Glutamatergic neuron (in vitro differentiated cells): ENCODE measurements at regions not wholly inside any gene's neighbourhood (a gene's known extent, or its start where the extent isn't known, plus 50 kb on each side); places are given as distances from the start of the nearest gene placed in this dataset.

Experiments used
- DNase-seq: peaks from one replicate; pipeline ENCODE4 v3.0.0; 2022
- H3K27ac Mint-ChIP-seq: one replicate; pipeline ENCODE4 v1.8.0; 2020; ENCODE audit warnings: mild to moderate bottlenecking, mixed read lengths, inconsistent platforms; ENCODE audit not compliant: unreplicated experiment
- H3K27me3 Mint-ChIP-seq: one replicate; pipeline ENCODE4 v1.8.0; 2020; ENCODE audit warnings: mild to moderate bottlenecking, moderate library complexity, mixed read lengths, inconsistent platforms; ENCODE audit not compliant: unreplicated experiment
- H3K36me3 Mint-ChIP-seq: one replicate; pipeline ENCODE4 v1.8.0; 2020; ENCODE audit warnings: mild to moderate bottlenecking, mixed read lengths, inconsistent platforms; ENCODE audit not compliant: unreplicated experiment
- H3K4me1 Mint-ChIP-seq: one replicate; pipeline ENCODE4 v1.8.0; 2020; ENCODE audit warnings: mild to moderate bottlenecking, low read depth, mixed read lengths, inconsistent platforms; ENCODE audit not compliant: unreplicated experiment
- H3K4me3 Mint-ChIP-seq: one replicate; pipeline ENCODE4 v1.8.0; 2020; ENCODE audit warnings: mild to moderate bottlenecking, mixed read lengths, inconsistent platforms; ENCODE audit not compliant: unreplicated experiment
- H3K9me3 Mint-ChIP-seq: one replicate; pipeline ENCODE4 v1.8.0; 2020; ENCODE audit warnings: mild to moderate bottlenecking, moderate library complexity, mixed read lengths, inconsistent platforms; ENCODE audit not compliant: unreplicated experiment
- TF ChIP-seq, protein P1 (sequence below): fragments of 200-600 bp; sonication (generic); IDR thresholded peaks from one replicate; pipeline ENCODE4 v1.5.0; 2021; ENCODE audit not compliant: partially characterized antibody, unreplicated experiment

DNA sequence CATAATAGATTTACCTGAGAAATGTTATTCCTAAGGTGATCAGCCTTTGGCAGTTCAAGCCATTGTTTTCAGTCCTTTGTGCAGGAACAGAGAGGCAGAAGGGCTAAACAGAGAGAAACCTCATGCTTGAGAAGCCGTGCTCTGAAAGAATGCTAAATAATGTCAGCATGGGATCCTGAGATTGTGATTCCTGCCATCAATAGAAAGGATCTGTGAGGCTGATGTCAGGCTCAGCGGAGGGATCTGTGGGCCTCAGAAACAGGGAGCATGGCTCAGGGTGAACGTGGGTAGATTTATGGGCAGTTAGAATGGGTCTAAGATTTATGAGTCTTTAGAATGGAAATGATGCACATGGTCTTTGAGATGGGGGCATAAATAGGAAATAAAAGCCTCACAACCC is 439.2 kb upstream of the IGFBP3 start:
- H3K4me1 Mint-ChIP-seq: no peaks in the 10 kb centered on the region

DNA sequence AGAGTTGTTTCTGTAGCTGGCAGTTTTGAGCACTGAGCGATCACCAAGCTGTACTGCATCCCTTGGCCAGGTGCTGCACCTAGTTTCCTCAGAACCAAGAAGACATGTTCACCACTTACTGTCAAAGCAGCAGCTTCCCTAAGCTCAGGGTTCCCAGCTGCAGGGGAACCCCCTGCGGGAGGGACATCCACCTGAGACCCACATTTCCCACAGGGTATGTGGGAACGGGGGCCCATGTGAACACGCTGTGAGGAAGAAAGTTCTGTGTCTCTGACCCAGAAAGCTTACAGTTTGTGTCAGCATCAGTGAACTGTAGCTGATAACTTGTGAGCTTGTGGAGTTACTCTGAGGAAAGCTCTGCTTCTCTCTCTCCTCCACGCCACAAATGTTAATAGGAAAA is 436.8 kb upstream of the IGFBP3 start:
- peaks cover 2% of the 10 kb centered on the region for H3K27me3 Mint-ChIP-seq
- H3K27ac Mint-ChIP-seq: no peak overlapping the region
- no peaks in the 10 kb centered on the region for H3K4me1 Mint-ChIP-seq
- H3K4me3 Mint-ChIP-seq: no peak overlapping the region
- H3K9me3 Mint-ChIP-seq: peaks cover 1% of the 10 kb centered on the region
- DNase-seq: no peak
- TF ChIP-seq, protein P1, sequence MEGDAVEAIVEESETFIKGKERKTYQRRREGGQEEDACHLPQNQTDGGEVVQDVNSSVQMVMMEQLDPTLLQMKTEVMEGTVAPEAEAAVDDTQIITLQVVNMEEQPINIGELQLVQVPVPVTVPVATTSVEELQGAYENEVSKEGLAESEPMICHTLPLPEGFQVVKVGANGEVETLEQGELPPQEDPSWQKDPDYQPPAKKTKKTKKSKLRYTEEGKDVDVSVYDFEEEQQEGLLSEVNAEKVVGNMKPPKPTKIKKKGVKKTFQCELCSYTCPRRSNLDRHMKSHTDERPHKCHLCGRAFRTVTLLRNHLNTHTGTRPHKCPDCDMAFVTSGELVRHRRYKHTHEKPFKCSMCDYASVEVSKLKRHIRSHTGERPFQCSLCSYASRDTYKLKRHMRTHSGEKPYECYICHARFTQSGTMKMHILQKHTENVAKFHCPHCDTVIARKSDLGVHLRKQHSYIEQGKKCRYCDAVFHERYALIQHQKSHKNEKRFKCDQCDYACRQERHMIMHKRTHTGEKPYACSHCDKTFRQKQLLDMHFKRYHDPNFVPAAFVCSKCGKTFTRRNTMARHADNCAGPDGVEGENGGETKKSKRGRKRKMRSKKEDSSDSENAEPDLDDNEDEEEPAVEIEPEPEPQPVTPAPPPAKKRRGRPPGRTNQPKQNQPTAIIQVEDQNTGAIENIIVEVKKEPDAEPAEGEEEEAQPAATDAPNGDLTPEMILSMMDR: no peak
- no peaks in the 10 kb centered on the region for H3K36me3 Mint-ChIP-seq

More for the DNA sequence above, 439.2 kb upstream of the IGFBP3 start:
- Mint-ChIP-seq H3K9me3 (peaks cover 1% of the 10 kb centered on the region), H3K27ac (no peak overlapping the region), H3K27me3 (no peaks in the 10 kb centered on the region), H3K4me3 (no peak overlapping the region), H3K36me3 (no peaks in the 10 kb centered on the region)
- TF ChIP-seq, protein P1: no peak
- no peak for DNase-seq

DNA sequence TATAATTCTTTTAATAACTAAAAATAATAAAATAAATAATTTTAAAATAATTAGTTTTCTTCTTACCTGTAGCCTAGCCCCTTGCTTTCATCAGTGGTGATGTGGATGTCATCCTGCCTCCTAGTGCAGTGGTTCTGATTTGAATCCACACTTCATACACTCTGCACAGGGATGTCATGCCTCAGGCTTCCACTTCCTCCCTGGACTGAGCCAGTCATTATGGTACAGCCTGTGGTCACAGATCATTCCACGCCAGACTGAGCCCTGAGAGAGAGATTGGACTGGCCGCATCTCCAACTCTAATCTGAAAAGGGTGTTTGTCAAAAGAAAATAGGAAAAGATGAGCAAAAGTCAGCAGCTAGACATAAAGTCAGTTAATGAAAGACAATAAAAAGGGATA is 436.2 kb upstream of the IGFBP3 start:
- TF ChIP-seq, protein P1: no peak
- peaks cover 1% of the 10 kb centered on the region for H3K9me3 Mint-ChIP-seq
- no peak overlapping the region for H3K4me3 Mint-ChIP-seq
- no peaks in the 10 kb centered on the region for H3K4me1 Mint-ChIP-seq
- no peaks in the 10 kb centered on the region for H3K36me3 Mint-ChIP-seq
- H3K27ac Mint-ChIP-seq: no peak overlapping the region
- no peak for DNase-seq
- peaks cover 2% of the 10 kb centered on the region for H3K27me3 Mint-ChIP-seq

DNA sequence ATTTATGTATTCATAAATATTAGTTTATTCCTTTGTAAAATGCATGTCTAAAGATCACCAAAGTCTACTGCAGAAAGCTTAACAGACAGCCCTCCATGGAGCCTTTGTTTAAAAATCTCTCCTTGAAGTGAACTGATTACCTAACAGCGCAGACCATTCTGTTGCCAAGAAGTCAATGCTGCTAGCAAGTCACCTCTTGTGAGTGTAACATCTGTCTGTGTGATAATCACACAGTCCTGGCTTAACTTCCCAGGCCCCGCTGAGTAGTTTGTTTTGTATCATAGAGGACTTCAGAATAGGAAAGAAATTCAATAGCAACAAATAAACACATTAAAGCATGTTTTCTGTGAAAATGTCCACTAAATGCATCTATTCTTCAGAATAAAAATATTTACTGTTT is 435.3 kb upstream of the IGFBP3 start:
- H3K36me3 Mint-ChIP-seq: no peaks in the 10 kb centered on the region
- peaks cover 2% of the 10 kb centered on the region for H3K27me3 Mint-ChIP-seq
- no peak overlapping the region for H3K4me3 Mint-ChIP-seq
- no peak overlapping the region for H3K27ac Mint-ChIP-seq
- H3K4me1 Mint-ChIP-seq: peaks cover 2% of the 10 kb centered on the region
- TF ChIP-seq, protein P1: no peak
- DNase-seq: no peak
- H3K9me3 Mint-ChIP-seq: no peaks in the 10 kb centered on the region

DNA sequence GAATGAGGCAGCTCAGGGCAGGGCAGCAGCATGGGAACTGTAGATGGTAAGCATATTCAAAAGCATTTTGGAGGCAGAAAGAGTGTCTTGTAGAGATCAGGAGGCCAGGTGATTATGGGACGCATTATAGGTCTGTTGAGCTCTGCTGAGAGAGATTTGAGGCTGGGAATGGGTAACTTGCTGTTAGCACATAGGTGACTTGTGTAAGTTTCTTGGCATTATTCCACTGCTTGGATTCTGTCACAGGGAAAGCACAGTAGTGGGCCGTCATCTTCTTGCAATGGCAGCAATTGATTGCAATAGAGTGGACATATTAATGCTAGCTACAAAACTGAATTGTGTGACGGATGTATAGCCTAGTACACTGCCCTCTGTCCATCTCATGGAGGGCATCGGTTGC is 434.3 kb upstream of the IGFBP3 start:
- peaks cover 2% of the 10 kb centered on the region for H3K4me1 Mint-ChIP-seq
- H3K36me3 Mint-ChIP-seq: no peaks in the 10 kb centered on the region
- peaks cover 2% of the 10 kb centered on the region for H3K27me3 Mint-ChIP-seq
- no peak for DNase-seq
- TF ChIP-seq, protein P1: no peak
- H3K4me3 Mint-ChIP-seq: no peak overlapping the region
- H3K27ac Mint-ChIP-seq: no peak overlapping the region
- H3K9me3 Mint-ChIP-seq: no peaks in the 10 kb centered on the region
